Neural progenitor cell (in vitro differentiated cells): ENCODE measurements at regions not wholly inside any gene's neighbourhood (a gene's known extent, or its start where the extent isn't known, plus 50 kb on each side); places are given as distances from the start of the nearest gene placed in this dataset.

Experiments
- DNase-seq: peaks from one replicate; pipeline ENCODE4 v3.0.0-alpha.2; 2016; ENCODE audit warnings: low spot score
- H2AFZ ChIP-seq: fragments of 200-600 bp; sonication (generic); replicated peaks from 2 replicates; pipeline ENCODE4 v1.6.1; 2016; ENCODE audit warnings: antibody characterized with exemption
- H3F3A ChIP-seq: fragments of 200-600 bp; sonication (generic); 2 replicates; pipeline ENCODE4 v1.6.1; 2016; ENCODE audit warnings: antibody characterized with exemption, low read depth
- H3K27ac ChIP-seq: fragments of 200-600 bp; sonication (generic); 2 replicates; pipeline ENCODE4 v1.5.1; 2016; ENCODE audit warnings: mild to moderate bottlenecking
- H3K27me3 ChIP-seq: fragments of 200-600 bp; sonication (generic); 2 replicates; pipeline ENCODE4 v1.6.1; 2016; ENCODE audit warnings: mild to moderate bottlenecking, moderate library complexity
- H3K36me3 ChIP-seq: fragments of 200-600 bp; sonication (generic); 2 replicates; pipeline ENCODE4 v1.5.1; 2016
- H3K4me1 ChIP-seq: fragments of 200-600 bp; sonication (generic); 2 replicates; pipeline ENCODE4 v1.6.1; 2016; ENCODE audit warnings: mixed run types
- H3K4me2 ChIP-seq: fragments of 200-600 bp; sonication (generic); 2 replicates; pipeline ENCODE4 v1.6.1; 2016
- H3K4me3 ChIP-seq: fragments of 200-600 bp; sonication (generic); 2 replicates; pipeline ENCODE4 v1.5.1; 2016
- H3K79me2 ChIP-seq: fragments of 200-600 bp; sonication (generic); 2 replicates; pipeline ENCODE4 v1.6.1; 2016; ENCODE audit warnings: low read depth
- H3K9ac ChIP-seq: fragments of 200-600 bp; sonication (generic); 2 replicates; pipeline ENCODE4 v1.6.1; 2016
- H3K9me3 ChIP-seq: fragments of 200-600 bp; sonication (generic); 2 replicates; pipeline ENCODE4 v1.5.1; 2016; ENCODE audit warnings: low read depth
- H4K20me1 ChIP-seq: fragments of 200-600 bp; sonication (generic); 2 replicates; pipeline ENCODE4 v1.6.1; 2016; ENCODE audit warnings: low read depth
- H3K27ac Mint-ChIP-seq: 3 replicates; pipeline ENCODE4 v1.8.0; 2021; ENCODE audit warnings: mixed read lengths
- H3K27me3 Mint-ChIP-seq: 2 replicates; pipeline ENCODE4 v1.8.0; 2022; ENCODE audit warnings: low read depth, mild to moderate bottlenecking, inconsistent platforms, moderate library complexity, mixed read lengths; ENCODE audit not compliant: insufficient read depth
- H3K36me3 Mint-ChIP-seq: 3 replicates; pipeline ENCODE4 v1.8.0; 2021; ENCODE audit warnings: mixed read lengths
- H3K4me1 Mint-ChIP-seq: 3 replicates; pipeline ENCODE4 v1.8.0; 2021; ENCODE audit warnings: mixed read lengths
- H3K4me3 Mint-ChIP-seq: 3 replicates; pipeline ENCODE4 v1.8.0; 2021; ENCODE audit warnings: mild to moderate bottlenecking, moderate library complexity, mixed read lengths
- H3K9me3 Mint-ChIP-seq: 3 replicates; pipeline ENCODE4 v1.8.0; 2020; ENCODE audit warnings: mixed read lengths
- CTCF ChIP-seq: fragments of 200-600 bp; sonication (generic); IDR thresholded peaks from 2 replicates; pipeline ENCODE4 v1.5.1; 2017; ENCODE audit warnings: antibody characterized with exemption, mild to moderate bottlenecking
- EZH2 ChIP-seq: fragments of 200-600 bp; sonication (generic); IDR thresholded peaks from 2 replicates; pipeline ENCODE4 v1.6.1; 2017; ENCODE audit warnings: antibody characterized with exemption, mild to moderate bottlenecking, moderate library complexity
- EZH2phosphoT487 ChIP-seq: fragments of 200-600 bp; sonication (generic); IDR thresholded peaks from 2 replicates; pipeline ENCODE4 v1.6.1; 2017; ENCODE audit warnings: antibody characterized with exemption

GRCh38 chr15:97174886-97175540 is 785.5 kb upstream of the ARRDC4 start:
- Histone ChIP-seq H3K27ac (no peak overlapping the region), H3K4me2 (no peak overlapping the region), H3K9me3 (no peaks in the 10 kb centered on the region), H3K79me2 (no peaks in the 10 kb centered on the region), H3K36me3 (no peaks in the 10 kb centered on the region), H3K4me1 (peaks cover 19% of the 10 kb centered on the region), H3K4me3 (no peak overlapping the region), H4K20me1 (no peaks in the 10 kb centered on the region), H2AFZ (no peak overlapping the region), H3F3A (no peaks in the 10 kb centered on the region), H3K9ac (no peak overlapping the region), H3K27me3 (no peaks in the 10 kb centered on the region)
- H3K9me3 Mint-ChIP-seq = peaks cover 4% of the 10 kb centered on the region
- DNase-seq = no peak
- H3K36me3 Mint-ChIP-seq = no peaks in the 10 kb centered on the region
- H3K4me3 Mint-ChIP-seq = no peak overlapping the region
- TF ChIP-seq CTCF = no peak
- TF ChIP-seq EZH2 = no peak
- no peak for TF ChIP-seq EZH2phosphoT487
- H3K27ac Mint-ChIP-seq = no peak overlapping the region
- no peaks in the 10 kb centered on the region for H3K27me3 Mint-ChIP-seq
- peaks cover 22% of the 10 kb centered on the region for H3K4me1 Mint-ChIP-seq

GRCh38 chr15:97177151-97177577 is 783.3 kb upstream of the ARRDC4 start:
- Histone ChIP-seq H3K27me3 (no peaks in the 10 kb centered on the region), H3K9ac (no peak overlapping the region), H3K4me1 (peaks cover 19% of the 10 kb centered on the region), H4K20me1 (no peaks in the 10 kb centered on the region), H3K4me2 (peak overlapping the region; percentile 3), H3K9me3 (no peaks in the 10 kb centered on the region), H3K4me3 (no peak overlapping the region), H3K27ac (no peak overlapping the region), H2AFZ (peak overlapping the region; percentile 100), H3K79me2 (no peaks in the 10 kb centered on the region), H3F3A (no peaks in the 10 kb centered on the region), H3K36me3 (no peaks in the 10 kb centered on the region)
- Mint-ChIP-seq H3K27ac (peak overlapping the region; percentile 13), H3K4me1 (peaks cover 17% of the 10 kb centered on the region), H3K36me3 (no peaks in the 10 kb centered on the region), H3K4me3 (no peak overlapping the region), H3K9me3 (no peaks in the 10 kb centered on the region), H3K27me3 (no peaks in the 10 kb centered on the region)
- TF ChIP-seq CTCF (no peak), EZH2 (no peak), EZH2phosphoT487 (no peak)
- peak; percentile 41 for DNase-seq

- Histone ChIP-seq H3K36me3 (no peaks in the 10 kb centered on the region), H3K4me3 (no peak overlapping the region), H3K79me2 (no peaks in the 10 kb centered on the region), H2AFZ (no peak overlapping the region), H3K27me3 (no peaks in the 10 kb centered on the region), H3K9me3 (no peaks in the 10 kb centered on the region), H3F3A (no peaks in the 10 kb centered on the region), H3K4me1 (peaks cover 8% of the 10 kb centered on the region), H3K27ac (no peak overlapping the region), H3K4me2 (no peak overlapping the region), H4K20me1 (no peaks in the 10 kb centered on the region), H3K9ac (no peak overlapping the region)
- no peak for TF ChIP-seq EZH2phosphoT487
- TF ChIP-seq CTCF = no peak
- no peak overlapping the region for H3K27ac Mint-ChIP-seq
- H3K4me1 Mint-ChIP-seq = peaks cover 3% of the 10 kb centered on the region
- H3K9me3 Mint-ChIP-seq = peaks cover 3% of the 10 kb centered on the region
- H3K36me3 Mint-ChIP-seq = no peaks in the 10 kb centered on the region
- H3K27me3 Mint-ChIP-seq = peaks cover 2% of the 10 kb centered on the region
- no peak overlapping the region for H3K4me3 Mint-ChIP-seq
- DNase-seq = no peak
These were observed 777.9 kb upstream of the ARRDC4 start for GRCh38 chr15:97182581-97182980.
